HG02763 (cell line): ENCODE measurements at regions not wholly inside any gene's neighbourhood (a gene's known extent, or its start where the extent isn't known, plus 50 kb on each side); places are given as distances from the start of the nearest gene placed in this dataset.

Experiments
- ATAC-seq: cut with Tn5 transposase; IDR thresholded peaks from one replicate; pipeline ENCODE4 v1.9.1; 2021; ENCODE audit warnings: mild to moderate bottlenecking, moderate library complexity; ENCODE audit not compliant: unreplicated experiment

DNA sequence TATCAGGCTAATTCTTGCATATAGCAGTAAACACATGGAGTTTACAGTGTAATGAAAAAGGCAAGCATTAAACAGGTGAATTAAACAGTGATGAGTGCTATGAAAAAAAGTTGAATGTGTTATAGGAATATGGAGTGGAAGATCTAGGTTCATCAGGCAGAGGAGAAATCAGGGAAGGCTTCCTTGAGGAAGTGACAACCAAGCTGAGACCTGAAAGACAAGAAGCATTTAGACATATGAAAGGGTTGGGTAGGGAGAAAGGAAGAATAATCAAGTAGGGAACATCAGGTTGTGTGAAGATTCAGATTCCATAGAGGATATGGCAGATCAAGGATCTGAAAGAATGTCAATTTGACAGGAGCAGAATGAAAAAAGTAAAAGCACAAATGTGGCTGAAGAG, 612.5 kb downstream of the PRELID2 start:
- ATAC-seq, result no peak

DNA sequence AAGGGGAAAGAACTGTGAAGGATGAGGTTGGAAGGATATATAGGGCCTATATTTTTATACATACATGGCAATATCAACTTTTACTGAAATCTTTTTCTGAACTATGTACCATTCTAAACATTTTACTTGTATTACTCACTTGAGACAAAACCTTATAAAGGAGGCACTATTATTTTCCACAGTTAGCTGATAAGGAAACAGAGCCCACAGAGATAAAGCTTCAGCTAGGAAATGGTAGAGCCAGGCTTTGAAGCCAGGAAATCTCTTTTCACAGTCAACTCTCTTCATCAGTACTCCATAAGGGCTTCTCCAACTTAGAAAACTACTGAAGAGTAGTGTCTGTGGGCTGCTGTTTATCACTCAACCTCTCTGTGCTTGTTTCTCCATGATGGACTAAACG, 613.7 kb downstream of the PRELID2 start:
- ATAC-seq, result no peak

DNA sequence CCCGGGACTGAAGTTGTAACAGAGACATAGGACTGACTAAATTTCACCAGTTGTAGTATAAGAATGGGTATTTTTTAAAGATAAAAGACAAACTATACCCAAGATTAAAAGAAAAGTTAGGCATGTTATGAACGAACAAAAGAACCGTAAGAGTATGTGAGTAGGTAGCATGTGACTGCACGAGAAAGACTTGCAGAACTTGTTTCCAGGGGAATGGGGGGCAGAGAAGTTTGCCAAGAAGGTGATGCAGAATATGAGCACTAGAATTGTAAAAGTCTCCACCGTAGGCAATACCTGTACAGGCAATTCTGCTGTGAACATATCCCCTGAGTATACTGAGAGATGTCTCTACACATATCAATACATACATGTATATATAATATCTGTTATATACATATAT, 614.7 kb downstream of the PRELID2 start:
- ATAC-seq, result no peak

DNA sequence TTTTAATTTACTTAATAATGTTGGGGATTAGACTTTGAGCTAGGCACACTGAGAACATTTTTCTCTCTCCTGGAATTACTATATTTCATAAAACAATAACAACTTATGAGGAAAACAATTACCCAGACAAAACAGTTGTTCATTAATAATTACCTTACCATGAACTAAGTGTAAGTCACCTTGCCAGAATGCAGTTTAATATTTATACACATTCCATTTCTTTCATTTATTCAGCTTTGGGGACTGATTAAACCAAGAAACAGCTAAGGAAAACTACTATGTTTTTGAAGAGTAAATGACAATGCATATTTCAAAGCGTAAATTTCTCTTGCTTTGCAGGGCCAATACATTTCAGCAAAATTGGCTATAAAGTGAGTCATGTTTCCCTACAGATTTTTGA, 616.2 kb downstream of the PRELID2 start:
- ATAC-seq, result no peak

DNA sequence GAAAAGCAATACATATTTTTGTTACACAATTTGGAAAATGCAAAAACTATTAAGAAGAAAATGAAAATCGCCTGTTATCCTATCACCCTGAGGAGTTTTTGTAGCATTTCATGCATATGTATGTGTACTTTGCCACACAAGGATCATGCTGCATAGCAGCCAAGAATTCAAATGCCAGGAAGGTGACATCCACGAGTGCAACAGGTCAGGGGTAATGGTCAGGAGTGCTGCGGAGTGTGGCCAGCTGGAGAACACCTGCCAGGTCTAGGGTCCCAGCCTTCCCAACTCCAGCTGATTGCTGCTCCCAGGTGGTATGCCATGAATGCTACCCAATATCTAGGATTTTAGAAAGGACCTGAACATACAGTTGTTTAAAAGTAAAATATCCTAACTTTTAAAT, 617.1 kb downstream of the PRELID2 start:
- no peak for ATAC-seq

DNA sequence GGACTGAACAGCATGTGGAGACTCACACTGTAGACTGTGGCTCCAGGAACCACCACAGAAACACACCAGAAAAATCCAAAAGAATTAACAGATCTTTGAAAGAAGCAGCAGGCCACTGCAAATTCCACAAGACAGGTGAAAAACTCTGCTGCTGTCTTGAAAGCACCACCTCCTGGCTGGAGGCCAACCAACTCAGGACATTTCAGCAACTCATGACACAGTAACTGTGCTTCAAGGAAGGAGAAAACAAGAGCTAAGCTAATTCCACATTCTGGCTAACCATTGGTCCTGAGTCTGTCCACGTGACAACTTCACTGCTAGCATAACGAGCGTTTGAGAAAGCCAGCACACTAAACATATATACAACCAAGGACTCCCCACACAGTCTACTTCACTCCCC, 625.1 kb downstream of the PRELID2 start:
- ATAC-seq, result no peak

DNA sequence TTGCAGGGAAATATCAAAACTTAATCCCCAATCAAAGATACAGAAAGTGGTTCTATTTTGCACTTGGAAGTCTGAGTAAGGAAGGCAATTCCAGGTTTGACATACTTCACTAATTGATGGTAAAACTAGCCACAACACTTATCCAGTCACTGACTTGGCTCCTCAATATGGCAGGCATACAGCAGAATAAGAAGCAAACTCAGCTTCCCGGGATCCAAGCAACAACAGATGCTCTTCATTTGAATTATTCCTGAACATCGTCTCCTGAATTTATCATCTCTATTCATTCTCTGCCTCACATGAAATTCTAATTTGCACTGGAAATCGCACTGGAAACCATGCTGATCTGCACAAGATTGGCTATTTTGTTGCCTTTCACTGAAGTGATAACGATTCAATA, 629.6 kb downstream of the PRELID2 start:
- no peak for ATAC-seq

DNA sequence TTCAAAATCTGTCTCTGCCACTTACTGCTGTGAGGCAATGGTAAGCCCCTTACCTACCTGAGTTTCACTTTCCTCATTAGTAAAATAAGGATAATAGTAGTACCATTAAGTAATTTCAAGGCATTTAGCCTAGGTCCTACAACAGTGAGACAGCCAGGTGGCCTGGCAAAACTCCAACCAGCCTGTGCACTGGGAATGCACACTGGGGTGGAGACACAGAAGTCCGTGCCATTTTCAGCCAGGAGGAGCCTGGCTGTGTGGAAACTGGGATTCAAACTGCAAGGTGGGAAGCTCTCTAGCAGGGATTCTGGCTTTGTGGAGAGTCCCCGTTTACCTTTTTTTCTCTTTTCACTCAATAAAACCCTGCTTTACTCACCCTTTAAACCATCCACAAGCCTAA, 630.4 kb downstream of the PRELID2 start:
- no peak for ATAC-seq

DNA sequence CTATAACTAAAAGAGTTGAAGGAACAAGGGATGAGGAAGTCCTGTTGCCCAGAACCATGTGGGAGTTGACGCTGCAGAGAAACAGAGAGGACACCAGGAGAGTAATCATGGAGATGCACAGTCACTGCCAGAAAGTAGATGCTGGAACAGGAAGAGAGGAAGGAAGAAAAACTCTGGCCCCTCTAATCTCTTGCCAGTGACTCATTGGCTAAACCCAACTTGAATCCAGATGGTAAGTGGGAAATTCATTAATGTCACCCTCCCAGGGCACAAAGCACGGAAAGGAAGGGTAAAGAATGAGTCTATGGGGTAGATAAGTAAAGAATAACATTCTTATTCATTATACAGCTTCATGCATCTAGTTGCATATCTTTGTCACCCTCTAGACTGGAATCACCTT, 631.9 kb downstream of the PRELID2 start:
- no peak for ATAC-seq

DNA sequence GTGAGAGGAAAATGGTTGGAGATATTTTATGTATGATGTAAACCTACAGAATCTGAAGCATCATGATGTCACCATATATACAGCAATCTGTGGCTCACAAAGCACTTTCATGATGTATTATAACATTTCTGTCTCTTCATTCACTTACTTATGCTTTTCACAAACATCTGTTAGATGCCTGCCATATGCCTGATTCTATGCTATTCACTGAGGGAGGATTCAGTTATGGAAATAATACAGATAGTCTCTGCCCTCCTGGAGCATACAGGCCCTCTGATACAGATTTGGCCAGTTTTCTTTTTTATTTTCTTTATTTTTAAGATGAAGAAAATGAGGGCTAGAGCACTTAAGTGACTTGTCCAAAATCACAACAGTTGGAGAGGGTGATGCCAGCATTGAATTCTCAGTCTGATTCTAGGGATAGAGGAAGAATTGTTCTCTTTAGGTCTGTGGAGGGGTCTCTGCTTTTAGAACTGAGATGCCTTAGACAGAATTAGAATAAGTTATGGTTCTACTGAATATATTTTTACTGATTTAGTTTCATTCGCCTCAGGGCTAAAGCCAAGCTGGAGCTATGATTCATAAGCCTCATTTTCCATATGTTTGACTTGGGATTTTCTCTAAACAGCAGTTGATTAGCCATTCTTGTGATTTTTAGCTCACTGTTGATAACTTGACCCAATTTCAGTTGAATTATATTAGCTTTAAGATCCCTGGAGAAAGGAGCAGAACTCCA, 636.4 kb downstream of the PRELID2 start:
- ATAC-seq, result no peak

DNA sequence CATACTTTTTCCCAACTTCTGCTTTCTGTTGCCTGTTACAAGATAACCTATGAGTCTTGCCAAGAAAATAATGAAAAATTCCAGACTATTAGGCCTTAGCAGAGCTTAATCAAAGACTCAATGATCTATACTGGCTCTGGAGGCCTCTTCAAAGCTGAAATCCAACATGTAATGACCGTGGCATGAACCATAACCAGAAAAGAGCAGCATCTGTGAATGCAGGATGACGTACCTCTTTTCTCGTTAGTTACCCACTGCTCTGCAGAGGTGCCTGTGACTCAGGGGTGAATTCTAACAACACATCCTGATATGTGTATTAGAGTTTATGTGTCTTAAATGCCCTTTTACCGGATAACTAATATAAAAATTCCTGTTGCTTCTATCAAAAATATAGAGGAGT, 645.4 kb downstream of the PRELID2 start:
- no peak for ATAC-seq

DNA sequence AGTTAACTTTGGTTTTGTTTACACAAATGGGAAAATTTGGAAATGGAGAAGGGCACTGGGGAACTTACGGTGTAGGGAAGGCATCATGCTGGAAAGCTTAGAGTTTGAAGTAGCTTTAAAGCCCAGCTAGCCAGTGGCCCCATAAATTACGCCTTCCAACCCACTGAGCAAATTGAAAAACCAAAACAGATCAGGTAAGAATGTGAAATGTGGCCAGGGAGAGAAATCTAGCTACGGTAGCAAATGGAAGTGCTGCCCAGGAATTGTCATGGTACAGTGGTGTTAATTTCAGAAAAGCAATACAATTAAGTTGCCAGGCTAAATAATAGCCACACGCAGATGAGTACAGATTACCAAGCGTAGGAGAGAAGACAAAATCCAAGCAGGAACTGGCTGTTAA, 654.8 kb downstream of the PRELID2 start:
- ATAC-seq, result no peak

DNA sequence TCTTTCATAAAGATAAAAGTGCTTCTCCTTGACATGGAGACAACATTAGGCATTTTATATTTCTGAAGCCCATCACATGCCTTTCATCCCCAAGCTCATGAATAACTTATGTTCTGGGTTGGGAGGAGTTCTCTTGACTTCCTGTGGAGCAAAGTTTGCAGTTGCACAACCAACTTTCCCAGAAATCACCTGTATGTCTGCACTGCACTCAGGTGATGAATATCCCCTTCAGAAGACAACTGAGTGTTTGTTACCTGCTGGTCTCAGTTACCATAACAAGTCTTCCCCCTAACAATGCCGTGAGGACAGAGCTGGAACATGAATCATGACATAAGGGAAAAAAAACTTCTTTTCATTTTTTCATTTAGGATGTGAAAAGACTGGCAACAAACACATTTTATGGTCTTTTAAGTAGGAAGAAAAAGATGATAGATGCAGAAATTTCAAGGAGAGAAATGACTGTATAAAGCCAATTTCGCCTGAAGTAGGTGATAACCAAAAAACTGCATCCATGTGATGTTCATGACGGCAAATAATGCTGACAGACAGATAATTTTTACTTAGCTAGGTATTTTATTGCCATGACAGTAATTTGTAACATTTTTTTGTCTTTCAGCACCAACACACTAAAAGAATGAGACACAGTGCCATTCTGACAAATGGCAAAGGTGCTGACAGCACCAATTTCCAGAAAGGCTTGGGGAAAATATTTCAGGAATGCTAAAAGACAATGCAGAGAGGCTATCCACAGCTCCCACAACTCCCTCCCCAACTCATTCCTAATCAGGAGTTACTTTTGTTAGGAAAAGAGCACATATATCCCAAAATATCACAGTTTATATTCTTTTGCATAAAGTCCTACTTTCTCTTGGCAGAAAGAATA, 656.3 kb downstream of the PRELID2 start:
- no peak for ATAC-seq

DNA sequence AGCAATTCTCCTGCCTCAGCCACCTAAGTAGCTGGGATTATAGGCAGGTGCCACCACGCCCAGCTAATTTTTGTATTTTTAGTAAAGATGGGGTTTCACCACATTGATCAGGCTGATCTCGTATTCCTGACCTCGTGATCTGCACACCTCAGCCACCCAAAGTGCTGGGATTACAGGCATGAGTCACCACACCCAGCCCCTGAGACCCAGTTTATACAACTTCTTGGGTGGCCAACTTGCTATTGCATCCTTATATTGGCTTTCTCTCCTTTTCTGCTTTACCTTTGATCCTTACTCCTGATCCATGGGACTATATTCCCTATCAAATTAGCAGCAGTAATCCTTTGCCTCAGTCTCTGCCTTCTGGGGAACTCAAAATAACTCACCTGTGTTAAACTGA, 659.1 kb downstream of the PRELID2 start:
- ATAC-seq, result no peak

DNA sequence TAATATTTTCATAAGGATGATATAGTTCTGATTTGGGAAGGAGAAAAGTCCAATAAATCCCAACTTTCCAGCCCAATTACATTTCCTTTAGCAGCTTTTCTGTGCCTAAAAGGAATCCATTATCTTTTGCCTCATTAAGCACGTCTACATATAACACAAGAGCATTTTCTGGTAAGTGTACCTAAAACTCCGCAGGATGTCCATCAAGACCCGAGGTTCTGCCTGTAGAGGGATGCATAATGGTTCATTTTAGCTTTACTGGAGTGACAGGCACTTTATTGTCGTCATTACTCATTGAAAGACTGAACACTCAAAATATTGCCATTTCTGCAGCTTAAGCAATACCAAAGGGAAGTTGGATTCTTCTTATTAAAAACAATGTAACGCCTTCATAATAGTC, 669.0 kb downstream of the PRELID2 start:
- ATAC-seq, result no peak

DNA sequence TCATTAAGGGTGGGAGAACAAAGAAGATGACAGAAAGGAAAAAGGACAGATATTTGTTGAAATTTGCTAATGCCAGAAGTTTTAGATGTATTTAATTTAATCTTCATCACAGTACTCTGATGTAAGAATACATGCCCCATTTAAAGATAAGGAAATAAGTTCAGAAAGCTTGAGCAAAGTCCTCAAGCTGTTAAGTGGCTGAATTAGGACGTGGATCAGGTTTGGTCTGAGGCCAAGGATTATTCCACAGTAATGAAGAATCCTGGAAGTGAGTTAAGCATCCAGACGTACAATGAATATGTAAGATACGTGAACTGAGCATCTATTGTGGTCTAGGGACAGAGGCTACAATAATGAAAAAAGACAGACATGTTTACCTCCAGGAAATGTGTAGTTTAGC, 671.3 kb downstream of the PRELID2 start:
- ATAC-seq, result no peak

DNA sequence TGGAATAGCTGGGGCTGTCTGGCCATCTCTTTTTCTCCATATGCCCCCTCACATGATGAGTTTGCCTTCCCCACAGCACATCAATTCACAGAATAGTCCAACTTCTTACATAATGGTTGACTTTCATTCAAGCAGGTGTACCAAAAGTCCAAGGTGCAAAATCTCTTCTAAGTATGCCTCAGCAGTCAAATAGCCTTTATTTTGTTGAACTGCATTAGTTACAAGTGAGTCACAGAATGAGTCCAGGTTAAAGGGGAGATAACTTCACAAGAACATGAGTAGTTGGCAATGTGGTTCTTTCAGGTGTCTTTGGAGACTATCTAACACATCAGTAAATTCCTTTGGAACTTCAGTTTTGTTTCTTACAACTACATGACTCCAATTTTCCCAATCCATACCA, 672.5 kb downstream of the PRELID2 start:
- ATAC-seq, result no peak

DNA sequence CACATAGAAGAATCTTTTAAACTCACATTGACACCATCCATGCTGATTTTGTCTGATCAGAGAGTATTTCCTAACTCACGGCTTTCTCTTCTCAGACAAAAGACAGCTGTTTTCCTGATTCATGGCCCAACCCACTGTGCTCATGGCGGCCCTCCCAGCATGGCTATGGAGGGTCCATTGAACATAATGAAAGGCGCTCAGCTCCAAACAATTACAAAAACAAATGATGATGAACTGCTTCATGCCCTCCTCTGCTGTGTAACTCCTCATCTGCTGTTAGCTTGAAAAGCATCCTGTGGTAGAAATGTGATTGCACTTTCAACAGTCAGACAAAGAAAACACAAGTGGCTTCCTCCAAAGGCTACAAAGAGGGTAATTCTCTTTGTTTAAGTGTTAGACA, 673.8 kb downstream of the PRELID2 start:
- ATAC-seq, result no peak

DNA sequence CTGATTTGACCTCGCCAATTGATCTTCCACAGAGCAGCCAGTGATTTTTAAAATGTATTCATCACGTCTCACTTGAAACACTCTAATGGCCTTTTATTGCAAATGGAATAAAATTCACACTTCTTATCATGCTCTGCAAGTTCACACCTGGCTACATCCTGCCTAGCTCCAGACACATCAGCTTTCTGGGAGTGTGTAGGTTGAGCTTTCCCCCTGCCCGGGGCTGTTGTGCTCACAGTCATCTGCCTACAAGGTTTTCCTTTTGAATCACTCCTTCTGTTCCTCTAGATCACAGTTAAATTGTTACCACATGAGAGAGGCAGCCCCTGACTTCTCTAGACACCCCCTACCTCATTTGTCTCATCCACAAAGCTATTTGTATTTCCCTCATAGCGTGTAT, 674.5 kb downstream of the PRELID2 start:
- ATAC-seq, result no peak

DNA sequence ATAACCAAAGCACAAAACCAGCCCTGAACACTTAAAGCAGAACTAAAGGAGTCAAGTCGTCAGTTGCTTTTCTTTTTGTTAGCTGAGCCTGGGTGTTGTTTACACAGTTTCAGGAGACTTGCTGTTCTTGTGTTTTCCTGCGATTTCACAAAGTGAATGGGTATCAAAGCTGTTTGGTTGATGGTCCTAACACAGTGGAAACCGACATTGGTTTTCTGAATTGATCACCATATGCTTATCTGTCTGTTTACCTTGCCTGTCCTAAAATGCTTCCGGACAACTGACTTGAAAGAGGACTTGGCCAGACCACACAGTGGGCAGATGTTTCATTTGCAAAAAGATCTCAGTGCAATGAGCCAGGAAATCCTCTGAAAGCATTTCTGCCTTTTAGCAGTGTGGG, 676.4 kb downstream of the PRELID2 start:
- ATAC-seq, result no peak

DNA sequence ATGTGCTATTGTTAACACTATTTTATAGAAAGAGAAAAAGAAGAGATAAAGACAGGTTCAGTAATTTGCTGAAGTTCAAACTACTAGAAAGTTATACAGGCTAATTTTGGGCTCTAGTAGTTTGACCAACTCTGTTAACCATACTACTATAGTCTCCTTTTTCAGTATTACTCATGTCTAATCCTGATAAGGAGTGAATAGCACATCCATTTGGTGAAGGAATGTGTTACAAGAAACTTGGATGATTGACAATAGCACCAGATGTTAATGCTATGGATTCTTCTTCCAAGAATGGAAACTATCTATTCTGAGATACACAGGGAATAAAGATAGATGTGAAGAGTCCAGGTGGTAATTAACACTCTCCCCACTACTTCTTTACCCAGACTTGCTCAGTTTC, 677.3 kb downstream of the PRELID2 start:
- no peak for ATAC-seq

DNA sequence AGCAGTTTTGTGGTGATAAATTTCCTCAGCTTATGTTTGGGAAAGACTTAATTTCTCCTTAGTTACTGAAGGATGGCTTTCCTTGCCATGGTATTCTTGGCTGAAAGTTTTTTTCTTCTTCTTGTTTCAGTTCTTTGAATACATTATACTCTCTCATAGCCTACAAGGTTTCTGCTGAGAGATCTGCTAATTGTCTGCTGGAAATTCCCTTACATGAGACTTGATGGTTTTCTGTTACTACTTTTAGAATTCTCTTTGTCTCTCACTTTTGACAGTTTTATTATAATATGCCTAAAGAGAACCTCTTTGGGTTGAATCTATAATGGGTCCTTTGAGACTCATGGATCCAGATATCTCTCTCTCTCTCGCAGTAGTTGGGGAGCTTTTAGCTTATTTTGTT, 693.6 kb downstream of the PRELID2 start:
- ATAC-seq, result no peak
